WTC11 (cell line): ENCODE measurements at regions not wholly inside any gene's neighbourhood (a gene's known extent, or its start where the extent isn't known, plus 50 kb on each side); places are given as distances from the start of the nearest gene placed in this dataset.

Experiments
- ATAC-seq: fragments of 200-7000 bp; cut with Tn5 transposase; 2 replicates; pipeline ENCODE4 v1.10.0; 2021; ENCODE audit warnings: mild to moderate bottlenecking, moderate library complexity
- CTCF ChIA-PET: fragments of 300-600 bp; sonication (Branson Sonifier 250); formaldehyde crosslinking; loops from one replicate; lab custom pipeline; 2021; ENCODE audit warnings: antibody characterized with exemption; lab: Charles Lee
- POLR2A ChIA-PET: fragments of 350-600 bp; sonication (Branson Sonifier 250); formaldehyde crosslinking; loops from one replicate; lab custom pipeline; 2021; ENCODE audit warnings: antibody characterized with exemption; lab: Charles Lee
- DNase-seq: peaks from one replicate; pipeline ENCODE4 v3.0.0; 2021; ENCODE audit warnings: low spot score
- H3K27ac Mint-ChIP-seq: 2 replicates; pipeline ENCODE4 v1.8.0; 2021; ENCODE audit warnings: mixed read lengths
- H3K27me3 Mint-ChIP-seq: 2 replicates; pipeline ENCODE4 v1.8.0; 2021; ENCODE audit warnings: low read depth, mild to moderate bottlenecking, moderate library complexity, mixed read lengths
- H3K36me3 Mint-ChIP-seq: 2 replicates; pipeline ENCODE4 v1.8.0; 2021; ENCODE audit warnings: mixed read lengths
- H3K4me1 Mint-ChIP-seq: 2 replicates; pipeline ENCODE4 v1.8.0; 2022; ENCODE audit warnings: mixed read lengths
- H3K4me3 Mint-ChIP-seq: 2 replicates; pipeline ENCODE4 v1.8.0; 2021; ENCODE audit warnings: mild to moderate bottlenecking, moderate library complexity, mixed read lengths
- H3K9me3 Mint-ChIP-seq: 2 replicates; pipeline ENCODE4 v1.8.0; 2021; ENCODE audit warnings: mixed read lengths
- AR ChIP-seq: fragments of 250-450 bp; sonication (Bioruptor Pico); IDR thresholded peaks from 2 replicates; pipeline ENCODE4 v1.9.0; 2021; ENCODE audit warnings: mild to moderate bottlenecking
- ATF2 ChIP-seq: sonication (generic); formaldehyde crosslinking; IDR thresholded peaks from 2 replicates; pipeline ENCODE4 v1.8.1; 2022; ENCODE audit warnings: low read depth, missing genetic modification reagents, borderline replicate concordance
- CDX4 ChIP-seq: fragments of 250-450 bp; sonication (Bioruptor Pico); IDR thresholded peaks from 2 replicates; pipeline ENCODE4 v1.9.0; 2021; ENCODE audit warnings: moderate library complexity, mild to moderate bottlenecking, inconsistent platforms, borderline replicate concordance
- CREM ChIP-seq: sonication (generic); formaldehyde crosslinking; IDR thresholded peaks from 2 replicates; pipeline ENCODE4 v1.8.1; 2022; ENCODE audit warnings: mild to moderate bottlenecking, missing genetic modification reagents, moderate library complexity
- CTCF ChIP-seq: fragments of 200-600 bp; IDR thresholded peaks from 2 replicates; pipeline ENCODE4 v1.8.0; 2022; ENCODE audit warnings: antibody characterized with exemption
- E2F5 ChIP-seq: sonication (generic); formaldehyde crosslinking; IDR thresholded peaks from 2 replicates; pipeline ENCODE4 v1.8.1; 2022; ENCODE audit warnings: mild to moderate bottlenecking, moderate library complexity, missing genetic modification reagents
- FOXP1 ChIP-seq: sonication (generic); formaldehyde crosslinking; IDR thresholded peaks from 2 replicates; pipeline ENCODE4 v1.8.0; 2022; ENCODE audit warnings: missing genetic modification reagents, mild to moderate bottlenecking, moderate library complexity, borderline replicate concordance
- IRF2 ChIP-seq: sonication (generic); formaldehyde crosslinking; IDR thresholded peaks from 2 replicates; pipeline ENCODE4 v1.8.0; 2022; ENCODE audit warnings: low read depth, missing genetic modification reagents, borderline replicate concordance
- JAZF1 ChIP-seq: fragments of 250-450 bp; sonication (Bioruptor Pico); IDR thresholded peaks from 2 replicates; pipeline ENCODE4 v1.9.0; 2021; ENCODE audit warnings: moderate library complexity, mild to moderate bottlenecking, inconsistent platforms
- JUN ChIP-seq: sonication (generic); formaldehyde crosslinking; IDR thresholded peaks from 2 replicates; pipeline ENCODE4 v1.8.0; 2023; ENCODE audit warnings: mild to moderate bottlenecking, missing genetic modification reagents
- KAT7 ChIP-seq: sonication (generic); formaldehyde crosslinking; IDR thresholded peaks from 2 replicates; pipeline ENCODE4 v1.8.1; 2023; ENCODE audit warnings: missing genetic modification reagents, mild to moderate bottlenecking, borderline replicate concordance
- MAX ChIP-seq: sonication (generic); formaldehyde crosslinking; IDR thresholded peaks from 2 replicates; pipeline ENCODE4 v1.8.0; 2022; ENCODE audit warnings: mild to moderate bottlenecking, missing genetic modification reagents
- NFYB ChIP-seq: sonication (generic); formaldehyde crosslinking; conservative IDR thresholded peaks from 2 replicates; pipeline ENCODE4 v1.8.0; 2022; ENCODE audit warnings: low read depth, missing genetic modification reagents
- NR1H2 ChIP-seq: sonication (generic); formaldehyde crosslinking; IDR thresholded peaks from 2 replicates; pipeline ENCODE4 v1.9.0; 2021; ENCODE audit warnings: mild to moderate bottlenecking, moderate library complexity, missing genetic modification reagents
- NR2C2 ChIP-seq: sonication (generic); formaldehyde crosslinking; IDR thresholded peaks from 2 replicates; pipeline ENCODE4 v1.8.0; 2022; ENCODE audit warnings: mild to moderate bottlenecking, missing genetic modification reagents
- OVOL2 ChIP-seq: fragments of 250-450 bp; sonication (Bioruptor Pico); IDR thresholded peaks from 2 replicates; pipeline ENCODE4 v1.9.0; 2021; ENCODE audit warnings: mild to moderate bottlenecking, borderline replicate concordance
- RELA ChIP-seq: sonication (generic); formaldehyde crosslinking; IDR thresholded peaks from 2 replicates; pipeline ENCODE4 v1.8.1; 2022; ENCODE audit warnings: missing genetic modification reagents, mild to moderate bottlenecking, borderline replicate concordance
- SMAD4 ChIP-seq: sonication (generic); formaldehyde crosslinking; IDR thresholded peaks from 2 replicates; pipeline ENCODE4 v1.8.0; 2022; ENCODE audit warnings: mild to moderate bottlenecking, missing genetic modification reagents
- TCF7 ChIP-seq: sonication (generic); formaldehyde crosslinking; IDR thresholded peaks from 2 replicates; pipeline ENCODE4 v1.8.0; 2022; ENCODE audit warnings: mild to moderate bottlenecking, low read depth, missing genetic modification reagents, moderate library complexity
- TEAD4 ChIP-seq: sonication (generic); formaldehyde crosslinking; IDR thresholded peaks from 2 replicates; pipeline ENCODE4 v1.8.0; 2022; ENCODE audit warnings: mild to moderate bottlenecking, missing genetic modification reagents
- USF2 ChIP-seq: sonication (generic); formaldehyde crosslinking; IDR thresholded peaks from 2 replicates; pipeline ENCODE4 v1.8.1; 2023; ENCODE audit warnings: mild to moderate bottlenecking, missing genetic modification reagents, moderate library complexity
- ZNF219 ChIP-seq: sonication (generic); formaldehyde crosslinking; IDR thresholded peaks from 2 replicates; pipeline ENCODE4 v1.8.0; 2023; ENCODE audit warnings: missing genetic modification reagents, mild to moderate bottlenecking, borderline replicate concordance
- ZNF281 ChIP-seq: sonication (generic); formaldehyde crosslinking; IDR thresholded peaks from 2 replicates; pipeline ENCODE4 v1.8.0; 2023; ENCODE audit warnings: mild to moderate bottlenecking, missing genetic modification reagents

GRCh38 chr2:103817746-103818145 lies 1036.2 kb upstream of the POU3F3 start (continued):
- no peak for TF ChIP-seq RELA (CRISPR knock-in tag)
- no peak for TF ChIP-seq KAT7 (CRISPR knock-in tag)
- no peak for TF ChIP-seq ZNF219 (CRISPR knock-in tag)
- no peak for TF ChIP-seq E2F5 (CRISPR knock-in tag)
- TF ChIP-seq FOXP1 (CRISPR knock-in tag) = no peak
- no peak for TF ChIP-seq USF2 (CRISPR knock-in tag)
- no peak for TF ChIP-seq ZNF281 (CRISPR knock-in tag)
- TF ChIP-seq JUN (CRISPR knock-in tag) = no peak
- no peak for TF ChIP-seq SMAD4 (CRISPR knock-in tag)
- no peak for TF ChIP-seq JAZF1 (CRISPR knock-in tag)
- TF ChIP-seq, all 79 proteins: peak for 0

- TF ChIP-seq NFYB (CRISPR knock-in tag) (no peak), ATF2 (no peak), MAX (CRISPR knock-in tag) (no peak), NR1H2 (CRISPR knock-in tag) (no peak), CREM (CRISPR knock-in tag) (no peak), TEAD4 (no peak)
- TF ChIP-seq, all 79 proteins: peak for 0
- H3K27ac Mint-ChIP-seq = no peak overlapping the region
- H3K9me3 Mint-ChIP-seq = no peaks in the 10 kb centered on the region
- POLR2A ChIA-PET = no interaction called here
- ATAC-seq (peak; percentile 69), DNase-seq (no peak)
- H3K4me3 Mint-ChIP-seq = peak overlapping the region; percentile 0; the same call in 1 of the 2 replicates
- peaks cover 15% of the 10 kb centered on the region for H3K27me3 Mint-ChIP-seq
- no peaks in the 10 kb centered on the region for H3K36me3 Mint-ChIP-seq
- CTCF ChIA-PET = no interaction called here
- H3K4me1 Mint-ChIP-seq = peaks cover 27% of the 10 kb centered on the region
Observed at GRCh38 chr2:103818176-103818575, 1035.7 kb upstream of the POU3F3 start.

GRCh38 chr2:103819599-103819998 lies 1034.3 kb upstream of the POU3F3 start:
- POLR2A ChIA-PET = no interaction called here
- ATAC-seq (no peak), DNase-seq (no peak)
- Mint-ChIP-seq H3K27me3 (peaks cover 28% of the 10 kb centered on the region), H3K4me3 (no peak overlapping the region), H3K9me3 (no peaks in the 10 kb centered on the region), H3K27ac (no peak overlapping the region), H3K36me3 (no peaks in the 10 kb centered on the region), H3K4me1 (peaks cover 36% of the 10 kb centered on the region)
- CTCF ChIA-PET = no interaction called here
- TF ChIP-seq CDX4 (CRISPR knock-in tag) (no peak), SMAD4 (CRISPR knock-in tag) (no peak), IRF2 (CRISPR knock-in tag) (no peak), AR (CRISPR knock-in tag) (no peak), TCF7 (no peak), OVOL2 (no peak), NR2C2 (CRISPR knock-in tag) (no peak), CTCF (no peak)
